ENCODE measurements at regions not wholly inside any gene's neighbourhood (a gene's known extent, or its start where the extent isn't known, plus 50 kb on each side); places are given as distances from the start of the nearest gene placed in this dataset.
"Not testable (repeated sequence)": the region's sequence is repeated elsewhere in the genome, so short reads cannot be mapped to it uniquely, and the experiment has no call there.

DNA sequence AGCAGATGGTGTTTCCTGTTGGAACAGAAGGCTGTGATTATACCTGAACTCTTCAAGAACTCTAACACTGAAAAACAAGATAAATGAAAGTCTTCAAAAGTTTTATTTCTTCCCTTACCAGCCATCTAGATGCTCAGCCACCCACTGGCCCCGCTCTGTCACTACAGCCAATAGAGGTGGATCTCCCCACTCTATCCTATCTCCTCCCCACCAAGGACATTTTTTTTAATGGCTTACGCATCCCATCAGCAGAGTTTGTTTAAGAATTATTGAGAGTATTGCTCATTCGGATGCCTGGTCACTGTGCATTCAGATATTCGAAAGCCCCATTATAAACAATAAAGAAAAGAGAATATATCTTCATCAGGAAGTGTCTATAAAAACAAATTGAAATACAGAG, 159.4 kb downstream of the RASEF start:
- no peak overlapping the region for H3K4me3 ChIP-seq (ENCODE audit: low read depth, low read length)
- TF ChIP-seq, protein P1, sequence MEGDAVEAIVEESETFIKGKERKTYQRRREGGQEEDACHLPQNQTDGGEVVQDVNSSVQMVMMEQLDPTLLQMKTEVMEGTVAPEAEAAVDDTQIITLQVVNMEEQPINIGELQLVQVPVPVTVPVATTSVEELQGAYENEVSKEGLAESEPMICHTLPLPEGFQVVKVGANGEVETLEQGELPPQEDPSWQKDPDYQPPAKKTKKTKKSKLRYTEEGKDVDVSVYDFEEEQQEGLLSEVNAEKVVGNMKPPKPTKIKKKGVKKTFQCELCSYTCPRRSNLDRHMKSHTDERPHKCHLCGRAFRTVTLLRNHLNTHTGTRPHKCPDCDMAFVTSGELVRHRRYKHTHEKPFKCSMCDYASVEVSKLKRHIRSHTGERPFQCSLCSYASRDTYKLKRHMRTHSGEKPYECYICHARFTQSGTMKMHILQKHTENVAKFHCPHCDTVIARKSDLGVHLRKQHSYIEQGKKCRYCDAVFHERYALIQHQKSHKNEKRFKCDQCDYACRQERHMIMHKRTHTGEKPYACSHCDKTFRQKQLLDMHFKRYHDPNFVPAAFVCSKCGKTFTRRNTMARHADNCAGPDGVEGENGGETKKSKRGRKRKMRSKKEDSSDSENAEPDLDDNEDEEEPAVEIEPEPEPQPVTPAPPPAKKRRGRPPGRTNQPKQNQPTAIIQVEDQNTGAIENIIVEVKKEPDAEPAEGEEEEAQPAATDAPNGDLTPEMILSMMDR (IDR thresholded peaks at IDR 0.05; ENCODE audit: insufficient read depth, low read length, poor library complexity, severe bottlenecking) = peak; percentile 1
- no peak for DNase-seq (ENCODE audit: low read depth)
- H3K36me3 ChIP-seq (ENCODE audit: control insufficient read depth, insufficient read depth, low read length) = no peaks in the 10 kb centered on the region
- H3K27me3 ChIP-seq (ENCODE audit: control insufficient read depth, insufficient read depth, low read length) = no peaks in the 10 kb centered on the region

DNA sequence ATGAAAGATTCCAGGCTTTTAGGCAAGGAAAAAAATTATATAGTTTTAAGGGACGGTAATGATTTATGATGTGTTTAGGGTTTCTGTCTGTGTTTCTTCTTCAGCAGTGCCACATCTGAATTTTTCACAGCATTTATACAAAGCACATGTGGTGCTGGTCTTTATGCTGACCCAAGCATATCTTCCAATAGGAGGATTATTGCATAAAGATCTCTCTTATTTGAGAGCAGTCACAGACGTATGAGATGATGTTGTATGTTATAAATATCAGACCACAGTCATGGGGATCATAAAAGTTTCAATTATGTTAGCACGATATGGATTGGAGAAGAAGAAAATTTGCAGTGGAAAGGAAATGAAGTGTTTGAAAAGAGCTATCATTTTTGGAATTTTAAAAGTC, 150.9 kb downstream of the RASEF start:
- no peak for DNase-seq (ENCODE audit: low read depth)
- Histone ChIP-seq H3K36me3 (ENCODE audit: control insufficient read depth, insufficient read depth, low read length) (no peaks in the 10 kb centered on the region), H3K27me3 (ENCODE audit: control insufficient read depth, insufficient read depth, low read length) (no peaks in the 10 kb centered on the region), H3K4me3 (ENCODE audit: low read depth, low read length) (no peak overlapping the region)
- TF ChIP-seq, protein P1 (IDR thresholded peaks at IDR 0.05; ENCODE audit: insufficient read depth, low read length, poor library complexity, severe bottlenecking) = no peak

DNA sequence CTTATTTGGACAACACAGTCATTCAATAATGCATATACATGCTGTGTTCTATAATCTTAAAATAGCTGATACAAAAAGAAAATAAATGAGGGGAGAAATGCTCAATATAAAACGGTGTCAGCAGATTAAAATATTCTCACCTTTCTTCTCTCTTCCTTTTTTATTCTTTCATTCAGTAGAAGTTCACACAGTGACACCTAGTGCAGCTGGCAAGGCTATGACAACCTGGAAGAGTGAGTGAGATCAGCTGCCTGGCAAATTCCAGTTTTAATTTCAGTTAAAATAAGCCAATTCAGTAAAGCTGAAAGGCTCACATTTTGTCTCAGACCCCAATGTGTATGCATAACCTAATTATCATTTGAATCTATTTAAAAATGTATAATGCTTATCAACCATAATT, 150.3 kb downstream of the RASEF start:
- TF ChIP-seq, protein P1 (IDR thresholded peaks at IDR 0.05; ENCODE audit: insufficient read depth, low read length, poor library complexity, severe bottlenecking) = peak; percentile 59
- H3K27me3 ChIP-seq (ENCODE audit: control insufficient read depth, insufficient read depth, low read length) = no peaks in the 10 kb centered on the region
- no peak for DNase-seq (ENCODE audit: low read depth)
- H3K36me3 ChIP-seq (ENCODE audit: control insufficient read depth, insufficient read depth, low read length) = no peaks in the 10 kb centered on the region
- H3K4me3 ChIP-seq (ENCODE audit: low read depth, low read length) = no peak overlapping the region

DNA sequence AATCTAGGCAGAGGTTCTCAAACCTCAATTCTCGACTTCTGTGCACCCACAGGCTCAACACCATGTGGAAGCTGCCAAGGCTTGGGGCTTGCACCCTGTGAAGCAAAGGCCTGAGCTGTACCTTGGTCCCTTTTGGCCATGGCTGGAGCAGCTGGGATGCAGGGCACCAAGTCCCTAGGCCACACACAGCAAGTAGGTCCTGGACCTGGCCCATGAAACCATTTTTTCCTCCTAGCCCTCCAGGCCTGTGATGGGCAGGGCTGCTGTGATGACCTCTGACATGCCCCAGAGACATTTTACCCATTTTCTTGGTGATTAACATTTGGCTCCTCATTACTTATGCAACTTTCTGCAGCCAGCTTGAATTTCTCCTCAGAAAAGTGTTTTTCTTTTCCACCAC, 146.7 kb downstream of the RASEF start:
- not testable (repeated sequence) for H3K27me3 ChIP-seq (ENCODE audit: control insufficient read depth, insufficient read depth, low read length); DNase-seq (ENCODE audit: low read depth); H3K4me3 ChIP-seq (ENCODE audit: low read depth, low read length); H3K36me3 ChIP-seq (ENCODE audit: control insufficient read depth, insufficient read depth, low read length)

DNA sequence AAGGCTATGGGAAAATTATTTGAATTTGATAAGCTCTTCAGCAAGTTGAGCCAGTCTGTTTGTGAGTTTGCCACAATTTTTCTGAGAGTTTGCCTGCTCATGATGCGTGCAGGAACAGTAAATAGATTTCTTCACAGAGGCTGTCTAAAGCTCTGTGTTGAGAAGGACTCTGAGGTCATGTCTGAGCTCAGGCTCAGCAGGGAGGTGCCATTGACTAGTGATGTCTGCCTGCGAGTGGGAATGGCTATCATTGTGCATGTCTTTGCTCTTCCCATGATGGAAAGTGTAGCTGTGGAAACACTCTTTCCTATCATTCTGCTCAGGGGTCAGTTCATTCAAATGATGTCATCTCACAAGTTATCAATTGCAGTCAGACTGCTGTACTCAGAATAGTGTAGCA, 142.8 kb downstream of the RASEF start:
- Histone ChIP-seq H3K36me3 (ENCODE audit: control insufficient read depth, insufficient read depth, low read length) (no peaks in the 10 kb centered on the region), H3K4me3 (ENCODE audit: low read depth, low read length) (no peak overlapping the region), H3K27me3 (ENCODE audit: control insufficient read depth, insufficient read depth, low read length) (no peaks in the 10 kb centered on the region)
- DNase-seq (ENCODE audit: low read depth) = no peak
- TF ChIP-seq, protein P1 (IDR thresholded peaks at IDR 0.05; ENCODE audit: insufficient read depth, low read length, poor library complexity, severe bottlenecking) = no peak

DNA sequence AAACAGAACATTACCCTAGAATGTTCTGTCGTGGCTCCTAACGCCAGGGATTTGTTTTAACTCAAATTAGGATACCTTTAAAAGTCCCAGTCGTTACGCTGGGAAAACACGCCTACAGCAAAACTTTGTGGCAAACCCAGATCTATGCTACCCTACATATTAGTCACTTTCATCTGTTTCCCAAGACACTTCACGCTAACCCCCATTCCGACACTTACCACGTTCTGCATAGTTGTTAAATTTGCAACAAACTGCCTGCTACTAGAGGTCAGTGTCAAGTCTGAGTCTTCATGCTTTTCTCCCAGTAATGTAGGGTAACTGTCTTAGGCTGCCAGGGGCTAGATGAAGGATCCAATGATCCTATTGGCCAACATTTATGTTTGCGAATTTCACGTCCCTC, 140.3 kb downstream of the RASEF start:
- Histone ChIP-seq H3K36me3 (ENCODE audit: control insufficient read depth, insufficient read depth, low read length) (no peaks in the 10 kb centered on the region), H3K27me3 (ENCODE audit: control insufficient read depth, insufficient read depth, low read length) (no peaks in the 10 kb centered on the region), H3K4me3 (ENCODE audit: low read depth, low read length) (no peak overlapping the region)
- TF ChIP-seq, protein P1 (IDR thresholded peaks at IDR 0.05; ENCODE audit: insufficient read depth, low read length, poor library complexity, severe bottlenecking) = no peak
- no peak for DNase-seq (ENCODE audit: low read depth)
